Activated CD4-positive, alpha-beta memory T cell treated with anti-CD3 and anti-CD28 coated beads for 36 hours (primary cell): ENCODE measurements at regions not wholly inside any gene's neighbourhood (a gene's known extent, or its start where the extent isn't known, plus 50 kb on each side); places are given as distances from the start of the nearest gene placed in this dataset.
A peak's percentile ranks its signal among the peaks of the same experiment; 100 is the strongest.

Source experiments
- CTCF ChIA-PET: fragments of 350-600 bp; sonication (Branson Sonifier 250); formaldehyde crosslinking; loops from one replicate; lab custom pipeline; 2021; ENCODE audit warnings: antibody characterized with exemption, inconsistent platforms; lab: Charles Lee
- POLR2A ChIA-PET: fragments of 350-600 bp; sonication (Branson Sonifier 250); formaldehyde crosslinking; loops from one replicate; lab custom pipeline; 2021; ENCODE audit warnings: antibody characterized with exemption; lab: Charles Lee
- DNase-seq: peaks from one replicate; pipeline ENCODE4 v3.0.0-alpha.2; 2020
- H3K27ac Mint-ChIP-seq: one replicate; pipeline ENCODE4 v1.8.0; 2021; ENCODE audit warnings: mixed read lengths
- H3K27me3 Mint-ChIP-seq: one replicate; pipeline ENCODE4 v1.8.0; 2021; ENCODE audit warnings: mixed read lengths
- H3K36me3 Mint-ChIP-seq: one replicate; pipeline ENCODE4 v1.8.0; 2021; ENCODE audit warnings: mixed read lengths
- H3K4me1 Mint-ChIP-seq: one replicate; pipeline ENCODE4 v1.8.0; 2021; ENCODE audit warnings: low read depth, mixed read lengths
- H3K4me3 Mint-ChIP-seq: one replicate; pipeline ENCODE4 v1.8.0; 2021; ENCODE audit warnings: mild to moderate bottlenecking, mixed read lengths
- H3K9me3 Mint-ChIP-seq: one replicate; pipeline ENCODE4 v1.8.0; 2021; ENCODE audit warnings: mixed read lengths
- intact Hi-C: fragments of 100-400 bp; cut with micrococcal nuclease; formaldehyde crosslinking; loops from one replicate; pipeline ENCODE4 v1.15.1; 2023

DNA sequence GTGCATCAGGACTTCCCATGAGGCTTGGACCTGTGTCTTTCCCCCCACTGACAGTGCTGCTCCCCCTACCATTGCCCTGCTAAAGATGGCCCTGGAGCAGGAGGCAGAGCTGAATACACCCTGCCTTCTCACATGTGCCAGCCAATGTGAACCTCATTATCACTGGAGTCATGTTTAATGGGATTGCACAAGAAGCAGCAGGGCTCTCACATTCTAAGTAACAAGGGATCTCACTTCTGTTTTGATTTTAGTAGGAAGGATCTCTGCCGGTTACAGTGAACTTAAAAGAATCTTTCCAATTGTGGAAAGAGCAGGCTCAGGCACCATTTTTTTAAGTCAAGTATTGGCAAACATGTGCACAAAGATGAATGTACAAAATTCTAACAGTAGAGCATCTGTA lies 322.1 kb upstream of the MEX3C start:
- CTCF ChIA-PET: no interaction called here
- H3K4me1 Mint-ChIP-seq: no peaks in the 10 kb centered on the region

DNA sequence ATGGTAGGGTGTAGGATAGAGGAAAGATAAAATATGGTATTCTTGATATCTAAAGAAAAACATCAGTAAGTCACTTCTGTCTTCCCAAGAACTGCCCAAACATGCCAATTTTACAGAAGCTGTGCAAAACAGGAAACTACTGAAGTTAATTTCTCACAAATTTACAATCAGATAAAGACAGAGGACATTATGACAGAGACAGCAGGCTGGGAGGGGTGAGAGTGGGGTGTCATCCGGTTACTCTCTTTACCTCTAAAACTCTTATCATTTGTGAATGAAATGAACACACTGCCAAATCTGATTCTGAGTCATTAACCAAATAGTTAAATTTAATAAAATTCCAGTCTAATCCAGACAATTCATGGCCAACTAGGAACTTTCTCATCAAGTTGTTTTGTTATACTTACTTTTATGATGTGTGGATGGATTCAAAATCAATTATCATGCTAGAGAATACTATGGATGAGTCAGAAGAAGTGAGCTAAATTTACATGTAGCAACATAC lies 323.2 kb upstream of the MEX3C start:
- POLR2A ChIA-PET: no interaction called here
- H3K9me3 Mint-ChIP-seq: no peaks in the 10 kb centered on the region
- H3K27me3 Mint-ChIP-seq: peaks cover 2% of the 10 kb centered on the region
- no peak overlapping the region for H3K27ac Mint-ChIP-seq
- H3K36me3 Mint-ChIP-seq: no peaks in the 10 kb centered on the region
- no peaks in the 10 kb centered on the region for H3K4me1 Mint-ChIP-seq
- DNase-seq: no peak
- CTCF ChIA-PET: no interaction called here
- intact Hi-C loops: no loop called here
- no peak overlapping the region for H3K4me3 Mint-ChIP-seq

More for the DNA sequence above, 322.1 kb upstream of the MEX3C start:
- intact Hi-C loops: no loop called here
- Mint-ChIP-seq H3K27ac (no peak overlapping the region), H3K27me3 (peaks cover 2% of the 10 kb centered on the region), H3K4me3 (no peak overlapping the region), H3K9me3 (no peaks in the 10 kb centered on the region), H3K36me3 (no peaks in the 10 kb centered on the region)
- no peak for DNase-seq
- POLR2A ChIA-PET: no interaction called here

DNA sequence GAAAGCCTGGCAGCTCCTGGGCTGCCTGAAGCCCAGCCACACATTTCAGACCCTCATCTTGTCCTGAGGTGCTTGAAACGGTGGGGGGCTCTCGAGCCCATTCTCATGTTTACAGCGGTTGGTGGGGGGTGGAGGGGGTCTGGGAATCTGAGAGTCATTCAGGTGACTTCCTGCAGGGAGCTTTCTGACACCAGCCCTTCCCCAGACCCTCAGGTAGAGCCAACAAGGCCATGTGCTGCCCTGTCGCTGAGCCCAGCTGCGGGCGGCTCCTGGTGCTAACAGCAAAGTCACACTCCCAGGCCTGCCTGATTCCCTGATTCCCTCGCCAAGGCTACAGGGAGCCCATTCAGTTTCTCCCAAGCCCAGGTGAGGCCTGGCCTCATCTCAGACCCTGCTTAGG lies 324.9 kb upstream of the MEX3C start:
- no peaks in the 10 kb centered on the region for H3K4me1 Mint-ChIP-seq
- H3K36me3 Mint-ChIP-seq: no peaks in the 10 kb centered on the region
- H3K27me3 Mint-ChIP-seq: peaks cover 5% of the 10 kb centered on the region
- H3K4me3 Mint-ChIP-seq: no peak overlapping the region
- H3K27ac Mint-ChIP-seq: no peak overlapping the region
- no peaks in the 10 kb centered on the region for H3K9me3 Mint-ChIP-seq
- ChIA-PET CTCF (no interaction called here), POLR2A (no interaction called here)
- DNase-seq: no peak
- intact Hi-C loops: no loop called here

DNA sequence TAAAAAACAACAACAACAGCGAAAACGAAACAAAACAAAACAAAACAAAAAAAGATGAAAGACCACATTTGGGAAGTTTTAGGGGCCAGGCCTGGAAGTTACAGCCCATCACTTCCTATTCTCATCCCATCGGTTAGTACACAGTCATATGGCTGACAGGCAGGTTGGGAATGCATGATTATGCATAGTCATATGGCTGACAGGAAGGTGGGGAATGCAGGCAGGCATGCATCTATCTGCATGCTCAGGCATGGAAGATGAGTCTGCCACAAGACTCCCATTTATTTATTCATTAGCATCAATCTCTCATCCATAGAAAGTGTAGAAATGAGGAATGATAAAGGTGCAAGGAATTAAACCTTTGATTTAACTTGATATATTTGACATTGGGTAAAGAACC lies 325.3 kb upstream of the MEX3C start:
- H3K9me3 Mint-ChIP-seq: no peaks in the 10 kb centered on the region
- intact Hi-C loops: no loop called here
- H3K4me3 Mint-ChIP-seq: no peak overlapping the region
- peaks cover 5% of the 10 kb centered on the region for H3K27me3 Mint-ChIP-seq
- no peak overlapping the region for H3K27ac Mint-ChIP-seq
- ChIA-PET CTCF (no interaction called here), POLR2A (no interaction called here)
- H3K36me3 Mint-ChIP-seq: no peaks in the 10 kb centered on the region
- H3K4me1 Mint-ChIP-seq: no peaks in the 10 kb centered on the region
- no peak for DNase-seq

DNA sequence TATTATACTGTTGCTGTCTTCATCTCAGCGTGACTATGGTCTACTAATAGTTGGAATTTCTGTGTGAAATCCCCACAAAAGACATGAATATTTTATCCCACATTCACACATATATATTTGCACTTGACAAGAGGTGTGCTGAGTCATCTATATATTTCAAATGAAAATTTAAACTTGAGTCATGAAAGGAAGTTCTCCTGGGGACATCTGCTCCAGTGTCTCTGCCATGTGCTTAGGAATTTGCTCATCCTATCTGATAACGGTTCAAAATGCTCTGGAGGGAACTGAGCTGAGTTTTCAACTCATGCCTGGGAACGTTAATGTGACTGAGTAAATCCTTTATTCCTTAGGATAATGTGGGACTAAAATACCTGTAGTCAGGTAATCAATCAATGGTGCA lies 326.2 kb upstream of the MEX3C start:
- CTCF ChIA-PET: no interaction called here
- peaks cover 5% of the 10 kb centered on the region for H3K27me3 Mint-ChIP-seq
- intact Hi-C loops: no loop called here

DNA sequence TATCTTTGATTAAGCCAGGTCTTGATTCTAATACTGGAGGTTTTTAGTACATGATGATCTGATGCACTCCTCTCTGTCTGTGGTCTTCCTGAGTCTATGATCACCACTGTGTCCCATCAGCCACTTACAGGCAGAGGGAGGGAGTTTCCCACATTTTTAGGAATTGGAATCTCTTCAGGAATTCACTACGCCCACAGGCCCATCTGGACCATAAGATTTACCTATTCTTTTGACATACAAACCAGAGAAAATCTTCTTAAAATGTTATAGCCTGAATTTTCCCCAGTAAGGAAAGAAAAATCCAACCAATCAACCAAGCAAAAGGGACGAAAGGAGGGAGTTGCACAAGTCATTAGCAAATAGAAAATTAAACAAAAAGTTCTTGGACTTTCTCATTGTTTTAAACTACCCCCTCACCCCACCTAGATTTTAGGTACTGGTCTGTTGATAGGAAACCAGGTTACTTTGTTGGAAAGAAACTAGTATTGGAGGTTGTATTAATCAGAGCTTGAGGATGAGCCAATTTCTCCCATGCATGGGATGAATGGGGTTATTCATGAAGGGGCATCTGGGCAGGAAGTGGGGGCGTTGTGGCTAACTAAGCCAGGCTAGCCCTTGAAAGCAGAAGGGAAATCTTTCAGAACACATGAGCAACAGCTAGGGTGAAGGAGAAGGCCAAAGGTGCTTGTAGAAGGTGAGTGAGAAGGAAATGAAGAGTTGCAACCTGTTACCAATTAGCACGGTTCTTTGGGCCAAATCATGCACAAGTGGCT lies 328.2 kb upstream of the MEX3C start:
- no peaks in the 10 kb centered on the region for H3K4me1 Mint-ChIP-seq
- peaks cover 5% of the 10 kb centered on the region for H3K27me3 Mint-ChIP-seq
- CTCF ChIA-PET: no interaction called here
- POLR2A ChIA-PET: interaction anchor here (0.6 kb wide), 1 partner anchor 44 kb away, joined by 3 read pairs; no protein-coding TSS in a partner anchor
- no peaks in the 10 kb centered on the region for H3K36me3 Mint-ChIP-seq
- H3K27ac Mint-ChIP-seq: no peak overlapping the region
- H3K9me3 Mint-ChIP-seq: no peaks in the 10 kb centered on the region
- intact Hi-C loops: no loop called here
- DNase-seq: no peak
- no peak overlapping the region for H3K4me3 Mint-ChIP-seq

More for the DNA sequence above, 326.2 kb upstream of the MEX3C start:
- Mint-ChIP-seq H3K9me3 (no peaks in the 10 kb centered on the region), H3K27ac (no peak overlapping the region), H3K4me3 (no peak overlapping the region), H3K4me1 (no peaks in the 10 kb centered on the region), H3K36me3 (no peaks in the 10 kb centered on the region)
- no peak for DNase-seq
- POLR2A ChIA-PET: no interaction called here

DNA sequence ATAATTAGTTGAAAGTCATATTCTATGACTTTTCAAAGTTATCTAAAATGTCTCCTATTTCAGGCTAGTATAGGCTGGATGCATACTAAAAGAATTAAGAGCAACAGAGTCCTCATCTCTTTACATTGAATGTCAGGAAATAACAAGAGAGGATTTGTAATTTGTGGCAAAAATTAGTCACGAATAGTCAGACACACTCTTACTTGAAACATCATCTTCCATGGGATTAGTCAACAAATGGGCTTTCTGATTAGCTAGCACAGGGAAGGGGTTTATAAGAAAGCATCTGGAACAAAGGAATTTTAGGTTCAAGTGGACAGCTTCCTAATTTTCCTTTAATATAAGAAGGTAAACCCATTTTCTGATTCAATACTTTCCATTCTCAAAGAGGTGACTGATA lies 330.3 kb upstream of the MEX3C start:
- POLR2A ChIA-PET: no interaction called here
- intact Hi-C loops: no loop called here
- H3K36me3 Mint-ChIP-seq: no peaks in the 10 kb centered on the region
- no peak for DNase-seq
- peaks cover 3% of the 10 kb centered on the region for H3K27me3 Mint-ChIP-seq
- H3K9me3 Mint-ChIP-seq: no peaks in the 10 kb centered on the region
- CTCF ChIA-PET: no interaction called here
- no peaks in the 10 kb centered on the region for H3K4me1 Mint-ChIP-seq
- H3K4me3 Mint-ChIP-seq: no peak overlapping the region
- H3K27ac Mint-ChIP-seq: no peak overlapping the region

DNA sequence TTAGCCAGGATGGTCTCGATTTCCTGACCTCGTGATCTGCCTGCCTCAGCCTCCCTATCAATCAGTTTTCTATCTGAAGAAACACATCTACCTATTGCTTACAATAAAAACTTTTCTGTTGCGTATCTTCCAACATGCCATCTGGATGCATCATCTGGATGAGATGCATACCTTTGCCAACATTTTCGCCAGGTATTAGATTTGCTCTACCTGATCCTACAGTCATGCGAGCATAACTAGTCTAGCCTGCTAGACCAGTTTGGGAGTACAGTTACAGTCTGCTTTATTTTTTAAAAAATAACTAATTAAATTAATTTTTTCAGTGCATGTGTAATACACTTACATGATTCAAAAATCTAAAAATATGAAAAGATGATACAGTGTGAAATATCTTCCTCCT lies 334.0 kb upstream of the MEX3C start:
- CTCF ChIA-PET: no interaction called here
- no peak for DNase-seq
- Mint-ChIP-seq H3K9me3 (no peaks in the 10 kb centered on the region), H3K36me3 (no peaks in the 10 kb centered on the region), H3K27me3 (peaks cover 3% of the 10 kb centered on the region), H3K4me1 (no peaks in the 10 kb centered on the region), H3K27ac (no peak overlapping the region), H3K4me3 (no peak overlapping the region)
- intact Hi-C loops: no loop called here
- POLR2A ChIA-PET: no interaction called here

DNA sequence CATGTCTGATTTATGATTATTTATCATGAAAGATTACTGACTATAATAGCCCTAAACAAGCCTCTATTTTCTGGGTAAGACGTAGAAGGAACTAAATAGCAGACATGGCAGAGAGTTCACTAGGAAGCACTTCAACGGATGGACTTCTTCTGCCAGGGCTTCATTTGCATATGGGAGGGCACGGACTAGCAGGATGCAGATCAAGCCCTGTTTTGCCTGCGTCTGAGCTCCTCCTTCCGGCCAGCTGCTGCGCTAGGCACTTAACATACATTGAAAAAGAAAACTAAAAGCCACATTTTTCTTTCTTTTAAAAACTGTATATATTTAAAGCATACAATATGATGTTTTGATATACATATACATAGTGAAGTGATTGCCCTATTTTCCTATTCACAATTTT lies 340.0 kb upstream of the MEX3C start:
- ChIA-PET CTCF (no interaction called here), POLR2A (no interaction called here)
- no peaks in the 10 kb centered on the region for H3K9me3 Mint-ChIP-seq
- no peaks in the 10 kb centered on the region for H3K36me3 Mint-ChIP-seq
- H3K4me1 Mint-ChIP-seq: no peaks in the 10 kb centered on the region
- H3K27me3 Mint-ChIP-seq: peaks cover 3% of the 10 kb centered on the region
- H3K27ac Mint-ChIP-seq: no peak overlapping the region
- DNase-seq: peak; percentile 22
- intact Hi-C loops: no loop called here
- H3K4me3 Mint-ChIP-seq: no peak overlapping the region

DNA sequence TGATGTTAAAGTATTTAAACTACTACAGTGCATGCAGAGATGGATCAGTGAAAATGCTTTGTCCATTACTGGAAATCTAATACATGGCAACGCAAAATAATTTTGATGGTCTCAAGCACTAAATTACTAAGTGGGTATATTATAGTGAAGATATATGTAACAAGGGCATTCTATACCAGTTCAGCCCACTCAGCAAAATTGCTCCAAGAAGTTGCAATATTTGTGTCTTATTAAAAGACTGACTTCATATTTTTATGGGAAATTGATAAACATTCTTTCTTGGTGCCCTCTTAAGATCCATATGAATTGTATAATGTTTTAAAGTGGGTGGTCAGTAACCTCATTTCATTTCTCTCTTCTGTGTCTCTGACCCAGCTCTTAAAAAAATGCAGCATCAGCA lies 343.1 kb upstream of the MEX3C start:
- POLR2A ChIA-PET: no interaction called here
- DNase-seq: no peak
- H3K27ac Mint-ChIP-seq: no peak overlapping the region
- intact Hi-C loops: no loop called here
- H3K36me3 Mint-ChIP-seq: no peaks in the 10 kb centered on the region
- H3K9me3 Mint-ChIP-seq: no peaks in the 10 kb centered on the region
- CTCF ChIA-PET: interaction anchor here (0.6 to 0.7 kb wide), 2 partner anchors 254 to 261 kb away, joined by 4 read pairs; no protein-coding TSS in a partner anchor
- H3K27me3 Mint-ChIP-seq: peaks cover 3% of the 10 kb centered on the region
- no peak overlapping the region for H3K4me3 Mint-ChIP-seq
- H3K4me1 Mint-ChIP-seq: no peaks in the 10 kb centered on the region

DNA sequence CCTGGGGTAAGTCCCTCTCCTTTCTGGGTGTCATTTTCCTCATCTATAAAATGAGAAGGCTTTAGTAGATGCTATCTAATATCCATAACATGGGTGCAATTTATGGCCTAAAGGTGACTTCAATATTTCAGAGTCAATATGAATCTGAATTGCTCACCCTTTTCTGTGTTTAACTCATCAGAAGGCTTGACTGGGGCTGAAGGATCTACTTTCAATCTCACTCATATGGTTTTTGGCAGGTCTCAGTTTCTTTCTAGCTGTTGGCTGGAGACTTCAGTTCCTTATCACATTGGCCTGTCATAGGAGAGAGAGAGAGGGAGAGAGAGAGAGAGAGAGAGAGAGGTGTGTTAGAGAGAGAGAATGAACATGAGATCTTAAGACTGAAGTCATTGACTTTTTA lies 343.7 kb upstream of the MEX3C start:
- ChIA-PET CTCF (no interaction called here), POLR2A (no interaction called here)
- intact Hi-C loops: no loop called here
- no peak for DNase-seq
- no peaks in the 10 kb centered on the region for H3K36me3 Mint-ChIP-seq
- no peaks in the 10 kb centered on the region for H3K9me3 Mint-ChIP-seq
- H3K4me3 Mint-ChIP-seq: no peak overlapping the region
- H3K4me1 Mint-ChIP-seq: no peaks in the 10 kb centered on the region
- H3K27me3 Mint-ChIP-seq: peaks cover 3% of the 10 kb centered on the region
- H3K27ac Mint-ChIP-seq: no peak overlapping the region

DNA sequence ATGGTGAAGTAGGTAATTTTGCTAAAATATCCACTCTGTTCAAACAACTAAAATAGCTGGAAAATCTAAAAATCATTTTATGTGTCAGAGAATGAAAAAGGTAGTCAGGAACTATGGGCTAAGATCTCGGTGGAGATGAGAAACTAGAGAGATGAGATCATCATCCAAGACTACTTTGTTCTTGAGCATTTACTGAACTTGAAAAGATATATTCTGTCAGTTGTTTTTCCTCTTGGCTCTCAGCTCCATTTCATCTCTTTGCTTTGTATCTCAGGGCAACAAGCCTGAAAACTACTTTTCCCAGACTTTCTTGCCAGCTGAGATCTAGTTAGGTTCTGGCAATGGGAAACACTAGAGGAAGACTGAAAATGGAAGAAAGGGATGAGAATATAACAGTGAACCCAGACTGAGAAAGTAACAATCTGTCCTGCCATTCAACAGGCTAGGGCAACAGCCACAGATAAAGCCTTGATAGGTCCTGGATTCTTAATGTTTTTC lies 346.2 kb upstream of the MEX3C start:
- no peaks in the 10 kb centered on the region for H3K9me3 Mint-ChIP-seq
- no peaks in the 10 kb centered on the region for H3K36me3 Mint-ChIP-seq

DNA sequence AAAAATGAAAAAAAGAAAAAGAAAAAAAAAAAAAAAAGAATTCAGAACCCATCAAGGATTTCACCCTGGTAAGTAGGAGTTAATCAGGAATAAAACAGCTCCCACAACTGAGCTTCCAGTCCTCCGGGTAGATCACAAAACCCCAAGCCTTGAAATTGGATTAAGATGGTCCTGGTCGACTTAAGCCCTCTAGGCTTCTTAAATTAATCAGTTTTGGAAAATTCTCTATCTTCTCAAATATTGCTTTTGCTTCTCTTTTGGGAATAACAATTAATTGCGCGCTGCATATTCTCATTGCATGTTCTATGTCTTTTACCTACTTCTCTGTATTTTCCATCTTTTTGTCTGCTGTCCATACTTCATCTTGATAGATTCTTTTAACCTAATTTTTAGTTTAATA lies 348.0 kb upstream of the MEX3C start:
- ChIA-PET POLR2A (no interaction called here), CTCF (no interaction called here)
- no peaks in the 10 kb centered on the region for H3K9me3 Mint-ChIP-seq
- no peaks in the 10 kb centered on the region for H3K4me1 Mint-ChIP-seq
- H3K4me3 Mint-ChIP-seq: no peak overlapping the region
- intact Hi-C loops: no loop called here
- H3K36me3 Mint-ChIP-seq: no peaks in the 10 kb centered on the region
- no peak overlapping the region for H3K27ac Mint-ChIP-seq
- H3K27me3 Mint-ChIP-seq: no peaks in the 10 kb centered on the region
- no peak for DNase-seq

More for the DNA sequence above, 346.2 kb upstream of the MEX3C start:
- ChIA-PET POLR2A (no interaction called here), CTCF (no interaction called here)
- no peak for DNase-seq
- no peak overlapping the region for H3K27ac Mint-ChIP-seq
- H3K4me3 Mint-ChIP-seq: no peak overlapping the region
- H3K27me3 Mint-ChIP-seq: peaks cover 2% of the 10 kb centered on the region
- H3K4me1 Mint-ChIP-seq: no peaks in the 10 kb centered on the region
- intact Hi-C loops: no loop called here
